Fibroblast of skin of left quadriceps (primary cell): ENCODE measurements at regions not wholly inside any gene's neighbourhood (a gene's known extent, or its start where the extent isn't known, plus 50 kb on each side); places are given as distances from the start of the nearest gene placed in this dataset.
"Not testable (repeated sequence)": the region's sequence is repeated elsewhere in the genome, so short reads cannot be mapped to it uniquely, and the experiment has no call there.

Source experiments
- DNase-seq, 2 experiments: peaks; one replicate each; pipeline ENCODE4 v3.0.0-alpha.2; 2013; ENCODE audit warnings: low read depth in 2 of 2

- DNase-seq = no peak
These were observed 50.3 kb upstream of the OSBPL11 start for GRCh38 chr3:125645616-125646015.

- DNase-seq = no peak
These were observed 51.3 kb upstream of the OSBPL11 start for GRCh38 chr3:125646581-125646980.

GRCh38 chr3:125647318-125648014 is 52.2 kb upstream of the OSBPL11 start:
- no peak for DNase-seq

- peak; percentile 13 to 16 for DNase-seq
These were observed 55.9 kb upstream of the OSBPL11 start for GRCh38 chr3:125651244-125651643.

DNA sequence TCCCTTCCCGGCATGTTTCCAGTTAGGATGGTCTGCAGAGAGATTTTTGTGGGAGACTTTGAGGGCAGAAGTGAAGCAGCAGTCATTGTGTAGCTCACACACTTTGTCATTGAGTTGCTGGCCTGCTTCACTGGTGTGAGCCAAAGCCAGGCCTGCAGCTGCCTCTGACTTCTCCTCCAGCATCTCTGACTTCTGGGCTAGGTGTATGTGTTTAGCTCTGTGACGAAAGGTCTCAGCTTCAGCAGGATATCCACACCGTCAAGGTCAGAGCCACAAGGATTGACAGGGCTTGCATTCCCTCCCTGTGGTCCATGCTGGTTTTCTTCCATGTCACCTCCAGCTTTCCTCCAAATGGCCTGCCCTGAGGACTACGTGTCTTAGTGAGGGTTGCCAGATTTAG is 57.1 kb upstream of the OSBPL11 start:
- DNase-seq = no peak

DNA sequence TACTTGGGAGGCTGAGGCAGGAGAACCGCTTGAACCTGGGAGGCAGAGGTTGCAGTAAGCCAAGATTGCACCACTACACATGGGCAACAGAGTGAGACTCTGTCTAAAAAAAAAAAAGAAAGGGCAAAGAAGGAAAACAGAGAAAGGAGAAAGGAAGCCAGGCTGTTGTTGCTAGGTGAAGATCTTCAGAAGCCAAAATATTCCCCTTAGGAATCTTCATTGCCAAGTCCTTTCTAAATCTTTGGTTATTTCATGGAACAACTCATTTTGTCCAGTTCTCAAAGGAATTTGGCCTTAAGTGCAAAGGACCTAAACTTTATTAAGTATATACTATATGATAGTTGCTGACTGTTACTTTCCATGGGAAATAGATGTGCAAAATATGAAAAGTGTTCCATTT is 59.2 kb upstream of the OSBPL11 start:
- DNase-seq = no peak

DNA sequence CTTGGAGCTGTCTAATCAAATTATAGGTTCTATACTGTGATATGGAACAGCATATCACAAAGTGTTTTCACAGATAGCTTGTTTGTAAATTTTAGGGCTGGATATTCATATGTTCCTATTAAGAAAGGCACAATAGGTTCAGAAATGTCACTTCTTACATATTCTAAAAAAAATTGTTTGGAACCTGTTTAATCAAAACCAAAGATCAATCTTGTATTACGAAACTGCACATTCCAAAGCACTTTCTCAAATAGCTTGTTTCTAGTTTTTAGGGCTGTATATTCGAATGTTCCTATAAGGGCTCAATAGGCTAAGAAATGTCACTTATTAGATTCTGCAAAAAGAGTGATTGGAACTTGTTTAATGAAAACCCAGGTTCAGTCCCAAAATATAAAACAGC is 67.4 kb upstream of the OSBPL11 start:
- peak in 1 of 2 experiments; percentile 14 for DNase-seq

DNA sequence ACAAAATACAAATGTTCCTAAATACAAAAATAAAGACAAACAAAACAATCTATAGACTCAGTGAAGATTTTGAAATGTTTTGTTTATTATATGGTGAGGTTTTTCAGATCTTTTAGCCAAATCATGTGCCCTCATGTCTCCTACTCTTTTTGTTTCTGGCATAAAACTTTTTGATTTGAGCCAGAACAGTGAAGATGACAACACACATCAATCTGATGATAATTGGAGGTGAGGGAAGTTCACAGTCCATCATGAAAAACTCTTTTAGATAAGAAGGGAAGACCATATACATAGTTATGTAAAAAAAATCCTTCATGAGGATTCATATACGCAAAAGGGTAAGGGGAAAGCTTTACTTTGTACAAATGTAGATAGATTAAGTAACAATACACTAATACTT is 75.1 kb upstream of the OSBPL11 start:
- DNase-seq = no peak

DNA sequence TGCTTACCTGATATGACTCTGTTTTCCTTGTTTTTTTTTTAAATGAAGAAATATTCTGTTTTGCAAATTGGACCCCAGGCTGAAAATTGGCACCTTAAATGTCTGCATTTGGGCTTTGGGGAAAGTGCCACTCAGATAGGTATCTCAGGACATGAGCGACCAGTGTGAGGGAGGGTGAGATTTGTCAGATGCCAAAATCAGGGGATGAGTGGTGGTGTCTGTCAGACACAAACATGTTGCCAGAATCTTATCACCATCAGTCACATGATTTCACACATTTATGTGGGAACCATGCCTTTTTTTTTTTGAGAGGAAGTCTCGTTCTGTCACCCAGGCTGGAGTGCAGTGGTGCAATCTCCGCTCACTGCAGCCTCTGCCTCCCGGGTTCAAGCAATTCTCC is 75.6 kb upstream of the OSBPL11 start:
- DNase-seq = no peak

GRCh38 chr3:125671461-125672243 is 76.4 kb upstream of the OSBPL11 start:
- DNase-seq = no peak

GRCh38 chr3:125675791-125676190 is 80.5 kb upstream of the OSBPL11 start:
- no peak for DNase-seq

- no peak for DNase-seq
These were observed 84.0 kb upstream of the OSBPL11 start for GRCh38 chr3:125679258-125679657.

- DNase-seq = no peak
These were observed 85.8 kb upstream of the OSBPL11 start for GRCh38 chr3:125681146-125681545.

GRCh38 chr3:125681906-125682305 is 86.6 kb upstream of the OSBPL11 start:
- DNase-seq = not testable (repeated sequence)

DNA sequence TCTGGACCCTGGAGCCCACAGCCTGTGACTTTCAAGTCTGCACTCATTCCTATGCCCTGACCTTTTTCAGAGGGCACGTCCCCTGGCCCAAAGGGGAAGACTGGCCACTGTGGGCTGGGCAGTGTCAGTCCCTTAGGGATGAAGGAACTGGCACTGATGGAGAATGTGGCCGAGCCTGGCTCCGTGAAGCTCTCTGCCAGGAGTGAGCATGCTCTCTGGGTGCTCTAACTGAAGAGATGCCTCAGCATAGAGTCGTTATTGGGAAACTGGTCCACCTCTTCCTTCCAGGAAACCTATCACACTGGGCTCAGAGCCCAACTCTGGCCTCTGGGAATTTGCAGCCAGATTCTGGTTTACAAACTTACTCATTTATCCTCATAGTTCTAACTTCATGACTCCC is 87.3 kb upstream of the OSBPL11 start:
- DNase-seq = peak; percentile 50 to 65

GRCh38 chr3:125683067-125683829 is 88.0 kb upstream of the OSBPL11 start:
- DNase-seq = no peak

DNA sequence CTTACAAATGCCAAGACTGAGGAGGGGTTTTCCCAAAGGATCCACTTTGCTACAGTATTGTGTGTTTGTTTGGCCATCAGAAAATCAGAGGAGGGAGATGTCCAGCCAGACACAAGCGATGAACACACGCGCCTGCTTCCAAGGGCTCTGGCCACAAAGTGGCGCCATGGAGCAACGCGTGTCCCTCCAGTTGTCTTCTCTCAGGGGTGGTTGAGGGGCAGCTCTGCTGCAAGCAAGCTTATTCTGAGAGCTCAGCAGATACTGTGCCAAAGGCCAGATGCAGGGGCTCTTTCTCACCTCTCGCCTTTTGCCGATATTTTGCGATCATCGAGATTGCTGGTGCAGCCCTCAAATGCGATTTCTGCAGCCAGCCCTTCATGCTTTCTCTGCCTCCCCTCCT is 88.9 kb upstream of the OSBPL11 start:
- no peak for DNase-seq

GRCh38 chr3:125685741-125686140 is 90.4 kb upstream of the OSBPL11 start:
- peak; percentile 35 to 36 for DNase-seq

GRCh38 chr3:125692361-125692760 is 97.1 kb upstream of the OSBPL11 start:
- DNase-seq = no peak

GRCh38 chr3:125693887-125694286 is 98.6 kb upstream of the OSBPL11 start:
- DNase-seq = no peak

DNA sequence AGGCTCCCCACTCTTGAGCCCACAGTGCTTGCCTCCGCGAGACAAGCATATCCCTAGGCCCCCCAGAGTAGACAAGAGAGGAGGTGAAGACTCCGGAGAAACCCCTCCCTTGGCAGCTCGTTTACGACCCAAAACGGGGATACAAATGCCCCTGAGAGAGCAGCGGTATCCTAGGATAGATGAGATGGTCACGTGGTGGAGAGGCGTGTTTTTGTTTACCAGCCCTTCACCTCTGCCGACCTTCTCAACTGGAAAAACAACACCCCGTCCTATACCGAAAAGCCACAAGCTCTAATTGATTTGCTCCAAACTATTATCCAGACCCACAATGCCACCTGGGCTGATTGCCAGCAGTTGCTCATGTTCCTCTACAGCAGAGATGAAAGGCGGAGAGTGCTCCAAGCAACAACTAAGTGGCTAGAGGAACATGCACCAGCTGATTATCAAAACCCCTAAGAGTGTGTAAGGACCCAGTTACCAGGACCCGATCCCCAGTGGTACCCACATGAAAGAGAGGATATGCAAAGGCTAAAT is 99.5 kb upstream of the OSBPL11 start:
- no peak for DNase-seq

GRCh38 chr3:125695688-125696087 is 100.4 kb upstream of the OSBPL11 start:
- DNase-seq = no peak
